ENCODE measurements at regions not wholly inside any gene's neighbourhood (a gene's known extent, or its start where the extent isn't known, plus 50 kb on each side); places are given as distances from the start of the nearest gene placed in this dataset.

GRCh38 chr1:208644401-208645160, 400.4 kb upstream of the PLXNA2 start:
- no peak for TF ChIP-seq CTCF (IDR thresholded peaks at IDR 0.05)
- no peak for TF ChIP-seq POLR2AphosphoS5 (IDR thresholded peaks at IDR 0.05)
- TF ChIP-seq POLR2A (IDR thresholded peaks at IDR 0.05) = no peak

All from sigmoid colon (tissue), 4 donors.